H1 (cell line): ENCODE measurements at regions not wholly inside any gene's neighbourhood (a gene's known extent, or its start where the extent isn't known, plus 50 kb on each side); places are given as distances from the start of the nearest gene placed in this dataset.

Experiments used
- CTCF ChIA-PET: fragments of 300-600 bp; sonication (Branson Sonifier 250); formaldehyde crosslinking; loops from one replicate; lab custom pipeline; 2021; ENCODE audit not compliant: partially characterized antibody; lab: Charles Lee
- POLR2A ChIA-PET: fragments of 300-600 bp; sonication (Branson Sonifier 250); formaldehyde crosslinking; loops from one replicate; lab custom pipeline; 2021; ENCODE audit warnings: inconsistent platforms; ENCODE audit not compliant: partially characterized antibody; lab: Charles Lee
- DNase-seq, 2 experiments: peaks; one replicate each; pipeline versions ENCODE4 v3.0.0 to v3.0.0-alpha.2; 2010 to 2022; ENCODE audit warnings: low spot score in 2 of 2, low read depth in 1 of 2, mixed read lengths in 1 of 2
- FAIRE-seq: peaks from 2 replicates; lab custom pipeline; 2011; peaks lifted over from hg19 to GRCh38; lab: Jason Lieb, UNC
- H2AFZ ChIP-seq: 2 replicates; pipeline ENCODE4 v1.8.1; 2012; ENCODE audit warnings: low read length, inconsistent platforms
- H2AK5ac ChIP-seq: 2 replicates; pipeline ENCODE4 v1.6.1; 2013; ENCODE audit warnings: low read depth, low read length
- H2BK120ac ChIP-seq: replicated peaks from 2 replicates; pipeline ENCODE3; 2013; ENCODE audit warnings: low read depth, low read length, inconsistent platforms
- H2BK12ac ChIP-seq: 2 replicates; pipeline ENCODE4 v1.6.1; 2013; ENCODE audit warnings: low read depth, low read length
- H2BK15ac ChIP-seq: 2 replicates; pipeline ENCODE4 v1.6.1; 2013; ENCODE audit warnings: low read length
- H2BK20ac ChIP-seq: 2 replicates; pipeline ENCODE4 v1.6.1; 2013; ENCODE audit warnings: low read length
- H2BK5ac ChIP-seq: 2 replicates; pipeline ENCODE4 v1.6.1; 2013; ENCODE audit warnings: low read depth, low read length
- H3K14ac ChIP-seq: 2 replicates; pipeline ENCODE4 v1.6.1; 2013; ENCODE audit warnings: inconsistent platforms; ENCODE audit not compliant: insufficient read length
- H3K18ac ChIP-seq: 2 replicates; pipeline ENCODE4 v1.6.1; 2013; ENCODE audit warnings: low read length; ENCODE audit errors: extremely low read depth
- H3K23ac ChIP-seq: 2 replicates; pipeline ENCODE4 v1.6.1; 2013; ENCODE audit warnings: inconsistent platforms; ENCODE audit not compliant: insufficient read length
- H3K23me2 ChIP-seq: 2 replicates; pipeline ENCODE4 v1.6.1; 2013; ENCODE audit warnings: low read depth, low read length
- H3K27ac ChIP-seq: 2 replicates; pipeline ENCODE4 v1.6.1; 2011; ENCODE audit warnings: low read depth, low read length, inconsistent platforms
- H3K27me3 ChIP-seq, 4 experiments: replicated peaks in 1 of 4; 1 replicate in 1 of 4; 2 replicates in 3 of 4; pipeline versions ENCODE4 v1.6.1 to v1.8.1; 2011 to 2013; ENCODE audit warnings: low read length in 3 of 4, mild to moderate bottlenecking in 3 of 4, inconsistent platforms in 2 of 4, mixed read lengths in 2 of 4, moderate library complexity in 1 of 4; ENCODE audit not compliant: control insufficient read depth in 3 of 4, insufficient read depth in 3 of 4; ENCODE audit errors: extremely low read depth in 1 of 4
- H3K36me3 ChIP-seq, 4 experiments: 2 replicates each; pipeline versions ENCODE4 v1.6.1 to v1.8.1; 2011 to 2013; ENCODE audit warnings: mild to moderate bottlenecking in 4 of 4, low read length in 3 of 4, moderate library complexity in 2 of 4, control low read depth in 1 of 4, inconsistent platforms in 1 of 4; ENCODE audit not compliant: insufficient read depth in 4 of 4, control insufficient read depth in 2 of 4
- H3K4ac ChIP-seq: replicated peaks from 2 replicates; pipeline ENCODE3; 2013; ENCODE audit warnings: low read length, low read depth, mixed read lengths, inconsistent platforms; ENCODE audit not compliant: insufficient read length
- H3K4me1 ChIP-seq, 4 experiments: replicated peaks in 1 of 4; 1 replicate in 1 of 4; 2 replicates in 3 of 4; pipeline versions ENCODE4 v1.6.1 to v1.8.1; 2011 to 2013; ENCODE audit warnings: low read length in 3 of 4, inconsistent platforms in 2 of 4, mixed read lengths in 1 of 4; ENCODE audit not compliant: insufficient read depth in 4 of 4, control insufficient read depth in 3 of 4
- H3K4me2 ChIP-seq, 2 experiments: 2 replicates each; pipeline versions ENCODE4 v1.6.1 to v1.8.1; 2011 to 2013; ENCODE audit warnings: low read depth in 2 of 2, low read length in 2 of 2, control low read depth in 1 of 2, inconsistent platforms in 1 of 2, mild to moderate bottlenecking in 1 of 2; ENCODE audit not compliant: insufficient read depth in 1 of 2
- H3K4me3 ChIP-seq, 4 experiments: fragments of 200-600, 300-600 bp in 1 of 4; sonication (generic), shearing (Covaris generic), sonication (Bioruptor Twin) in 1 of 4; 2 replicates each; pipeline versions ENCODE4 v1.5.1 to v1.8.1; 2011 to 2016; ENCODE audit warnings: low read length in 4 of 4, low read depth in 3 of 4, control low read depth in 2 of 4, inconsistent platforms in 2 of 4, mild to moderate bottlenecking in 2 of 4, mixed read lengths in 1 of 4, moderate library complexity in 1 of 4; ENCODE audit not compliant: insufficient read depth in 2 of 4; ENCODE audit errors: extremely low read depth in 1 of 4
- H3K56ac ChIP-seq: replicated peaks from 2 replicates; pipeline ENCODE3; 2013; ENCODE audit warnings: low read depth, mild to moderate bottlenecking, mixed read lengths, low read length, inconsistent platforms; ENCODE audit not compliant: insufficient read length
- H3K79me1 ChIP-seq: 2 replicates; pipeline ENCODE4 v1.6.1; 2013; ENCODE audit warnings: low read depth, low read length, control low read depth
- H3K79me2 ChIP-seq, 2 experiments: 2 replicates each; pipeline versions ENCODE4 v1.6.1 to v1.8.1; 2012 to 2013; ENCODE audit warnings: low read length in 2 of 2, mild to moderate bottlenecking in 2 of 2, inconsistent platforms in 1 of 2; ENCODE audit not compliant: insufficient read depth in 2 of 2, control insufficient read depth in 1 of 2
- H3K9ac ChIP-seq, 4 experiments: replicated peaks in 1 of 4; 1 replicate in 1 of 4; 2 replicates in 3 of 4; pipeline versions ENCODE4 v1.6.1 to v1.8.1; 2011 to 2013; ENCODE audit warnings: low read depth in 3 of 4, low read length in 3 of 4, control low read depth in 2 of 4, mild to moderate bottlenecking in 2 of 4, moderate library complexity in 2 of 4, inconsistent platforms in 1 of 4; ENCODE audit errors: extremely low read depth in 1 of 4
- H3K9me3 ChIP-seq, 2 experiments: 2 replicates each; pipeline versions ENCODE4 v1.6.1 to v1.8.1; 2012 to 2013; ENCODE audit warnings: mild to moderate bottlenecking in 2 of 2, moderate library complexity in 2 of 2, control low read depth in 1 of 2, inconsistent platforms in 1 of 2, low read depth in 1 of 2, low read length in 1 of 2, mixed read lengths in 1 of 2; ENCODE audit not compliant: insufficient read depth in 2 of 2
- H4K20me1 ChIP-seq, 2 experiments: replicated peaks in 1 of 2; 2 replicates each; pipeline versions ENCODE3 to v1.8.1; 2011 to 2013; ENCODE audit warnings: inconsistent platforms in 2 of 2, low read length in 2 of 2, mild to moderate bottlenecking in 1 of 2; ENCODE audit not compliant: insufficient read depth in 2 of 2, control insufficient read depth in 1 of 2
- H4K5ac ChIP-seq: 2 replicates; pipeline ENCODE4 v1.6.1; 2013; ENCODE audit warnings: low read length, low read depth, mixed read lengths, inconsistent platforms; ENCODE audit not compliant: insufficient read length
- H4K8ac ChIP-seq: 2 replicates; pipeline ENCODE4 v1.8.0; 2013; ENCODE audit warnings: mild to moderate bottlenecking, moderate library complexity, low read length, inconsistent platforms; ENCODE audit not compliant: insufficient read depth; ENCODE audit errors: extremely low read depth
- H4K91ac ChIP-seq: replicated peaks from 2 replicates; pipeline ENCODE3; 2013; ENCODE audit warnings: low read length, mixed read lengths, inconsistent platforms; ENCODE audit not compliant: insufficient read length
- BACH1 ChIP-seq: IDR thresholded peaks from 2 replicates; pipeline ENCODE4 v1.6.1; 2012; ENCODE audit warnings: low read length, improper control_type of control experiment
- CBX8 ChIP-seq: fragments of 300-800, 300-1000 bp; sonication (generic); IDR thresholded peaks from 2 replicates; pipeline ENCODE4 v1.7.1; 2016; ENCODE audit warnings: low read depth, low read length, borderline replicate concordance
- CHD2 ChIP-seq: IDR thresholded peaks from 2 replicates; pipeline ENCODE4 v1.6.1; 2012; ENCODE audit warnings: low read length, improper control_type of control experiment
- CTBP2 ChIP-seq: IDR thresholded peaks from 2 replicates; pipeline ENCODE4 v1.7.0; 2011; ENCODE audit warnings: borderline replicate concordance, mild to moderate bottlenecking, moderate library complexity, mixed read lengths, low read length; ENCODE audit not compliant: insufficient read depth, insufficient read length
- HDAC2 ChIP-seq, 2 experiments: fragments of 300-600 bp in 1 of 2; sonication (generic) in 1 of 2; IDR thresholded peaks; 2 replicates each; pipeline ENCODE4 v1.6.1; 2011 to 2012; ENCODE audit warnings: low read depth in 2 of 2, low read length in 2 of 2, mild to moderate bottlenecking in 2 of 2, moderate library complexity in 2 of 2, borderline replicate concordance in 1 of 2, inconsistent platforms in 1 of 2
- JUN ChIP-seq: IDR thresholded peaks from 2 replicates; pipeline ENCODE4 v1.6.1; 2011; ENCODE audit warnings: low read depth, mild to moderate bottlenecking, improper control_type of control experiment, low read length
- NANOG ChIP-seq: IDR thresholded peaks from 2 replicates; pipeline ENCODE4 v1.6.1; 2011; ENCODE audit warnings: low read length, low read depth, mild to moderate bottlenecking, inconsistent platforms; ENCODE audit not compliant: insufficient read depth, poor library complexity, severe bottlenecking
- NRF1 ChIP-seq: IDR thresholded peaks from 2 replicates; pipeline ENCODE4 v1.6.1; 2011; ENCODE audit warnings: mild to moderate bottlenecking, low read depth, low read length, improper control_type of control experiment
- POLR2A ChIP-seq, 2 experiments: IDR thresholded peaks; 1 replicate in 1 of 2; 2 replicates in 1 of 2; pipeline ENCODE4 v1.6.1; 2011; ENCODE audit warnings: low read depth in 2 of 2, low read length in 2 of 2, mild to moderate bottlenecking in 2 of 2; ENCODE audit errors: control extremely low read depth in 1 of 2
- SUZ12 ChIP-seq: fragments of 200-600 bp; sonication (generic); IDR thresholded peaks from 2 replicates; pipeline ENCODE4 v1.6.1; 2012; ENCODE audit warnings: mild to moderate bottlenecking, inconsistent platforms, low read length, moderate library complexity, mixed read lengths
- WGBS, 2 experiments: shearing (Covaris generic) in 1 of 2; methylation state at CpG; one replicate each; pipeline versions ENCODE4 v1.1.6 to v1.1.7; 2013 to 2015; ENCODE audit warnings: low lambda C conversion rate in 2 of 2, mixed read lengths in 2 of 2, inconsistent platforms in 1 of 2, low coverage in 1 of 2, missing lambda C conversion rate in 1 of 2; ENCODE audit not compliant: insufficient replicate concordance in 2 of 2, insufficient coverage in 1 of 2, insufficient read length in 1 of 2; ENCODE audit errors: extremely low coverage in 1 of 2, missing lambda C conversion rate in 1 of 2; 5-methylcytosine and 5-hydroxymethylcytosine counted together
- TF ChIP-seq, protein P1 (sequence below): IDR thresholded peaks from 2 replicates; pipeline ENCODE4 v1.6.1; 2011; ENCODE audit warnings: low read length, improper control_type of control experiment

DNA sequence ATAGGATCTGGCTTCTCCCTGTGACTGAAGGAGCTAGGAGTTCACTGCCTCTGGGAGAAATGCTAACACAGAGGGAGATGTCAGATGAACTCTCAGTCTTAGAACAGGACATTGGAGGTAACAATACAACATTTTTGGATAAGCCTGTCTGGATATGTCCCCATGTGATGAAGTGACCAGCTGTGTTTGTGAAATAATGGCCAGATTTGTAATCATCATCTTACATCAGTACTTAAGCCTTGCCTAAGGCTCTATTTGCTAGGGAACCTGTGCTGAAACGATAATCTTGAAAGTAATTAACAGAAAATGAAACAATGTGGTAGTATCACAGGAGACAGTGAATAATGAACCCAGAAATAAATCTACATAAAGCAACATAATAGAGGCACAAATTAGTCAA is 56.2 kb downstream of the CRPPA start:
- Histone ChIP-seq H2BK12ac (no peak overlapping the region), H3K79me2 (no peaks in the 10 kb centered on the region), H3K27me3 (no peaks in the 10 kb centered on the region), H3K56ac (no peak overlapping the region), H4K8ac (no peak overlapping the region), H3K9ac (no peak overlapping the region), H2BK15ac (no peak overlapping the region), H3K4me2 (no peak overlapping the region), H2AFZ (no peak overlapping the region), H3K14ac (no peak overlapping the region), H2BK5ac (no peak overlapping the region), H3K36me3 (no peaks in the 10 kb centered on the region), H3K18ac (no peak overlapping the region), H3K27ac (no peak overlapping the region), H2AK5ac (no peak overlapping the region), H2BK20ac (no peak overlapping the region), H3K9me3 (no peaks in the 10 kb centered on the region), H4K5ac (no peak overlapping the region), H3K4me3 (no peak overlapping the region), H3K4me1 (no peaks in the 10 kb centered on the region), H3K4ac (no peak overlapping the region), H3K79me1 (no peaks in the 10 kb centered on the region), H4K91ac (no peak overlapping the region), H3K23ac (no peak overlapping the region), H2BK120ac (no peak overlapping the region), H4K20me1 (no peaks in the 10 kb centered on the region), H3K23me2 (no peaks in the 10 kb centered on the region)
- 94% methylated on average over 1 of the region's 1 CpG; no CpG with 5 or more reads in 1 of the 2 experiments for WGBS, 2 experiments
- ChIA-PET CTCF (no interaction called here), POLR2A (no interaction called here)
- TF ChIP-seq, protein P1, sequence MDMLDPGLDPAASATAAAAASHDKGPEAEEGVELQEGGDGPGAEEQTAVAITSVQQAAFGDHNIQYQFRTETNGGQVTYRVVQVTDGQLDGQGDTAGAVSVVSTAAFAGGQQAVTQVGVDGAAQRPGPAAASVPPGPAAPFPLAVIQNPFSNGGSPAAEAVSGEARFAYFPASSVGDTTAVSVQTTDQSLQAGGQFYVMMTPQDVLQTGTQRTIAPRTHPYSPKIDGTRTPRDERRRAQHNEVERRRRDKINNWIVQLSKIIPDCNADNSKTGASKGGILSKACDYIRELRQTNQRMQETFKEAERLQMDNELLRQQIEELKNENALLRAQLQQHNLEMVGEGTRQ: no peak
- TF ChIP-seq BACH1 (no peak), HDAC2 (IDR thresholded peaks at IDR 0.05; ENCODE audit: borderline replicate concordance in 1 of 2, low read depth in 2 of 2, low read length in 2 of 2) (no peak), SUZ12 (no peak), CTBP2 (no peak), JUN (no peak), NANOG (no peak), CBX8 (no peak), CHD2 (no peak), NRF1 (no peak), POLR2A (IDR thresholded peaks at IDR 0.05; ENCODE audit: control extremely low read depth in 1 of 2, low read depth in 2 of 2, low read length in 2 of 2) (no peak)
- no peak for FAIRE-seq
- DNase-seq: no peak
